Activated B cell treated with CpG ODN at 0.5 μM for 24 hours (primary cell): ENCODE measurements at regions not wholly inside any gene's neighbourhood (a gene's known extent, or its start where the extent isn't known, plus 50 kb on each side); places are given as distances from the start of the nearest gene placed in this dataset.

Source experiments
- ATAC-seq: fragments of 200-7000 bp; cut with Tn5 transposase; one replicate; pipeline ENCODE4 v1.10.0; 2021; ENCODE audit warnings: low read depth, mild to moderate bottlenecking, moderate library complexity
- CTCF ChIA-PET: fragments of 350-600 bp; sonication (Branson Sonifier 250); formaldehyde crosslinking; loops from one replicate; lab custom pipeline; 2021; ENCODE audit warnings: antibody characterized with exemption; lab: Charles Lee
- POLR2A ChIA-PET: fragments of 350-600 bp; sonication (Branson Sonifier 250); formaldehyde crosslinking; loops from one replicate; lab custom pipeline; 2021; ENCODE audit warnings: antibody characterized with exemption; lab: Charles Lee
- DNase-seq: peaks from one replicate; pipeline ENCODE4 v3.0.0; 2022
- H3K27ac Mint-ChIP-seq: one replicate; pipeline ENCODE4 v1.8.0; 2020; ENCODE audit warnings: mixed read lengths
- H3K27me3 Mint-ChIP-seq: one replicate; pipeline ENCODE4 v1.8.0; 2021; ENCODE audit warnings: mixed read lengths
- H3K36me3 Mint-ChIP-seq: one replicate; pipeline ENCODE4 v1.8.0; 2021; ENCODE audit warnings: low read depth, mixed read lengths
- H3K4me1 Mint-ChIP-seq: one replicate; pipeline ENCODE4 v1.8.0; 2021; ENCODE audit warnings: mixed read lengths
- H3K4me3 Mint-ChIP-seq: one replicate; pipeline ENCODE4 v1.8.0; 2020; ENCODE audit warnings: mild to moderate bottlenecking, mixed read lengths
- H3K9me3 Mint-ChIP-seq: one replicate; pipeline ENCODE4 v1.8.0; 2020; ENCODE audit warnings: mixed read lengths
- intact Hi-C: fragments of 100-400 bp; cut with micrococcal nuclease; formaldehyde crosslinking; loops from one replicate; pipeline ENCODE4 v1.15.1; 2024
- TF ChIP-seq, protein P1 (sequence below): fragments of 200-600 bp; IDR thresholded peaks from one replicate; pipeline ENCODE4 v1.8.0; 2022; ENCODE audit warnings: antibody characterized with exemption, mild to moderate bottlenecking

DNA sequence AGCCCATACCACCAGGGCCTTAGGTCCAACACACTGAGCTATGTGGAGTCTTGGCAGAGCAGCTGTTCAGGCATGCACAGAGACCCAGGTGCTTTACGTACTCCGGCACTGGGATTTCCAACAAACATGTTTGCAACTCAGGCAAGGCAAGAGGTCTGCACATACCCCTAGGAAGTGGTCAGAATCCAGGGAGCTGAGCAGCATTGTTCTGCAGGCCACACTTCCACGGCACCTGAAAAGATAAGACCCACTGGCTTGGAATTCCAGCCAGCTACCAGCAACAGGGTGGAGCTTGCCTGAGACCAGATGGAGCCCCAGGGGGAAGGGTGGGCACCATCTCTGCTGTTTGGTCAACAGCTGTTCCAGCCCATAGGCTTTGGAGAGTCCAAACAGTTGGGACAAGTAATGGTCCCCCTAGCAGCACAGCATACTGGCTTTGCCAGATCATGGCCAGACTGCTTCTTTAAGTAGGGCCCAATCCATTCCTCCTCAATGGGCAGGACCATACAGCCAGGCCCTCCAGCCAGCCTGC, 51.7 kb upstream of the LRRC8B start:
- ChIA-PET CTCF (interaction anchor here (2.6 kb wide), 1 partner anchor 9 kb away, joined by 6 read pairs; no protein-coding TSS in a partner anchor), POLR2A (no interaction called here)
- H3K27ac Mint-ChIP-seq: no peak overlapping the region
- intact Hi-C loops: no loop called here
- H3K4me3 Mint-ChIP-seq: no peak overlapping the region
- ATAC-seq (no peak), DNase-seq (no peak)
- peaks cover 17% of the 10 kb centered on the region for H3K27me3 Mint-ChIP-seq
- TF ChIP-seq, protein P1, sequence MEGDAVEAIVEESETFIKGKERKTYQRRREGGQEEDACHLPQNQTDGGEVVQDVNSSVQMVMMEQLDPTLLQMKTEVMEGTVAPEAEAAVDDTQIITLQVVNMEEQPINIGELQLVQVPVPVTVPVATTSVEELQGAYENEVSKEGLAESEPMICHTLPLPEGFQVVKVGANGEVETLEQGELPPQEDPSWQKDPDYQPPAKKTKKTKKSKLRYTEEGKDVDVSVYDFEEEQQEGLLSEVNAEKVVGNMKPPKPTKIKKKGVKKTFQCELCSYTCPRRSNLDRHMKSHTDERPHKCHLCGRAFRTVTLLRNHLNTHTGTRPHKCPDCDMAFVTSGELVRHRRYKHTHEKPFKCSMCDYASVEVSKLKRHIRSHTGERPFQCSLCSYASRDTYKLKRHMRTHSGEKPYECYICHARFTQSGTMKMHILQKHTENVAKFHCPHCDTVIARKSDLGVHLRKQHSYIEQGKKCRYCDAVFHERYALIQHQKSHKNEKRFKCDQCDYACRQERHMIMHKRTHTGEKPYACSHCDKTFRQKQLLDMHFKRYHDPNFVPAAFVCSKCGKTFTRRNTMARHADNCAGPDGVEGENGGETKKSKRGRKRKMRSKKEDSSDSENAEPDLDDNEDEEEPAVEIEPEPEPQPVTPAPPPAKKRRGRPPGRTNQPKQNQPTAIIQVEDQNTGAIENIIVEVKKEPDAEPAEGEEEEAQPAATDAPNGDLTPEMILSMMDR: no peak
- peaks cover 11% of the 10 kb centered on the region for H3K36me3 Mint-ChIP-seq
- no peaks in the 10 kb centered on the region for H3K4me1 Mint-ChIP-seq
- H3K9me3 Mint-ChIP-seq: peaks cover 12% of the 10 kb centered on the region
